K562 (cell line): ENCODE measurements at regions not wholly inside any gene's neighbourhood (a gene's known extent, or its start where the extent isn't known, plus 50 kb on each side); places are given as distances from the start of the nearest gene placed in this dataset.

ENCODE experiments used
- ATF3 ChIP-seq, 2 experiments: fragments of 450-650 bp in 1 of 2; sonication (generic) in 1 of 2; formaldehyde crosslinking in 1 of 2; IDR thresholded peaks in 1 of 2; conservative IDR thresholded peaks in 1 of 2; 2 replicates each; pipeline versions ENCODE4 v1.6.1 to v1.8.1; 2016 to 2023; ENCODE audit warnings: mild to moderate bottlenecking in 2 of 2, moderate library complexity in 2 of 2, inconsistent platforms in 1 of 2, missing genetic modification reagents in 1 of 2
- CTCF ChIP-seq, 3 experiments: IDR thresholded peaks in 2 of 3; conservative IDR thresholded peaks in 1 of 3; 2 replicates each; pipeline ENCODE4 v1.5.1; 2011 to 2012; ENCODE audit warnings: low read length in 3 of 3, mild to moderate bottlenecking in 3 of 3, control low read depth in 2 of 3, improper control_type of control experiment in 1 of 3, inconsistent platforms in 1 of 3, low read depth in 1 of 3, mixed read lengths in 1 of 3, moderate library complexity in 1 of 3; ENCODE audit not compliant: insufficient read depth in 2 of 3
- ELF2 ChIP-seq: fragments of 250-450 bp; sonication (Bioruptor Pico); IDR thresholded peaks from 2 replicates; pipeline ENCODE4 v1.5.0; 2021; ENCODE audit warnings: mild to moderate bottlenecking
- FOXK1 ChIP-seq: sonication (generic); formaldehyde crosslinking; IDR thresholded peaks from 2 replicates; pipeline ENCODE4 v1.8.0; 2022; ENCODE audit warnings: missing genetic modification reagents, mild to moderate bottlenecking, borderline replicate concordance
- GTF2F1 ChIP-seq: IDR thresholded peaks from 2 replicates; pipeline ENCODE4 v1.6.1; 2011; ENCODE audit warnings: low read depth, low read length, improper control_type of control experiment
- HDAC2 ChIP-seq: fragments of 450-650 bp; IDR thresholded peaks from 2 replicates; pipeline ENCODE4 v1.6.1; 2016; ENCODE audit warnings: mild to moderate bottlenecking
- NCOA1 ChIP-seq: fragments of 450-650 bp; IDR thresholded peaks from 2 replicates; pipeline ENCODE4 v1.6.1; 2016; ENCODE audit warnings: low read depth
- NFIC ChIP-seq: fragments of 450-650 bp; IDR thresholded peaks from 2 replicates; pipeline ENCODE4 v1.6.1; 2017; ENCODE audit warnings: mild to moderate bottlenecking, inconsistent platforms
- NFYB ChIP-seq: IDR thresholded peaks from 2 replicates; pipeline ENCODE4 v1.6.1; 2011; ENCODE audit warnings: mild to moderate bottlenecking, moderate library complexity; ENCODE audit not compliant: insufficient read length; ENCODE audit errors: extremely low read depth
- PTBP1 ChIP-seq: fragments of 200-400 bp; formaldehyde crosslinking; IDR thresholded peaks from 2 replicates; pipeline ENCODE4 v1.6.1; 2017; ENCODE audit warnings: low read depth, low read length
- PYGO2 ChIP-seq: fragments of 450-650 bp; IDR thresholded peaks from 2 replicates; pipeline ENCODE4 v1.6.1; 2016; ENCODE audit warnings: mild to moderate bottlenecking, missing genetic modification characterization, moderate library complexity, missing compliant biosample characterization
- TAF9B ChIP-seq: fragments of 450-650 bp; IDR thresholded peaks from 2 replicates; pipeline ENCODE4 v1.6.1; 2018; ENCODE audit warnings: mild to moderate bottlenecking; ENCODE audit not compliant: partially characterized antibody
- TF ChIP-seq, protein P1 (sequence below): fragments of 450-650 bp; IDR thresholded peaks from 2 replicates; pipeline ENCODE4 v1.6.1; 2018; ENCODE audit not compliant: partially characterized antibody

DNA sequence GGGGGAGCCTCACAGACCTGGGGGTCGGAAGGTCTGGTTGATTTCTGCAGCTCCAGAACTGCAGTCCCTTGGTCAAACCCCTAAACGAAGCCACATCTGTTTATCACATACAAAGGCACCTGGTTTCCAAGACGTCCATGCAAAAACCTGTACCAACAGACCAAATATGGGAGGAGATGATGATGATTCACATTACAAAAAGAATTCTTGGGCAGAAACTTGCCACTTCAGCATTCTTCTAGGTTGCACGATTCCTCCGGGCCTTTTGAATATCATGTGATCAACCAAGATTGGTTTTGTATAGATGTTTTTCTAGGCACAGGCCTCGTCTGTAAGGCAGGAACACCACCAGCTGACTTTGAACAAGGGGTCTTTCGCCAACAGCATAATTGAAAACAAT, 466.3 kb downstream of the SOX9 start:
- TF ChIP-seq HDAC2 = no peak
- TF ChIP-seq PYGO2 (tag) = no peak
- TF ChIP-seq NFYB = no peak
- no peak for TF ChIP-seq NCOA1
- no peak for TF ChIP-seq CTCF (IDR thresholded peaks at IDR 0.05 in 2 of 3, conservative IDR thresholded peaks at IDR 0.05 in 1 of 3; ENCODE audit: insufficient read depth in 2 of 3, low read depth in 1 of 3, low read length in 3 of 3)
- TF ChIP-seq FOXK1 (CRISPR knock-in tag) = no peak
- TF ChIP-seq ATF3 (IDR thresholded peaks at IDR 0.05) = no peak
- no peak for TF ChIP-seq ATF3 (CRISPR knock-in tag; conservative IDR thresholded peaks at IDR 0.05)
- TF ChIP-seq, protein P1, sequence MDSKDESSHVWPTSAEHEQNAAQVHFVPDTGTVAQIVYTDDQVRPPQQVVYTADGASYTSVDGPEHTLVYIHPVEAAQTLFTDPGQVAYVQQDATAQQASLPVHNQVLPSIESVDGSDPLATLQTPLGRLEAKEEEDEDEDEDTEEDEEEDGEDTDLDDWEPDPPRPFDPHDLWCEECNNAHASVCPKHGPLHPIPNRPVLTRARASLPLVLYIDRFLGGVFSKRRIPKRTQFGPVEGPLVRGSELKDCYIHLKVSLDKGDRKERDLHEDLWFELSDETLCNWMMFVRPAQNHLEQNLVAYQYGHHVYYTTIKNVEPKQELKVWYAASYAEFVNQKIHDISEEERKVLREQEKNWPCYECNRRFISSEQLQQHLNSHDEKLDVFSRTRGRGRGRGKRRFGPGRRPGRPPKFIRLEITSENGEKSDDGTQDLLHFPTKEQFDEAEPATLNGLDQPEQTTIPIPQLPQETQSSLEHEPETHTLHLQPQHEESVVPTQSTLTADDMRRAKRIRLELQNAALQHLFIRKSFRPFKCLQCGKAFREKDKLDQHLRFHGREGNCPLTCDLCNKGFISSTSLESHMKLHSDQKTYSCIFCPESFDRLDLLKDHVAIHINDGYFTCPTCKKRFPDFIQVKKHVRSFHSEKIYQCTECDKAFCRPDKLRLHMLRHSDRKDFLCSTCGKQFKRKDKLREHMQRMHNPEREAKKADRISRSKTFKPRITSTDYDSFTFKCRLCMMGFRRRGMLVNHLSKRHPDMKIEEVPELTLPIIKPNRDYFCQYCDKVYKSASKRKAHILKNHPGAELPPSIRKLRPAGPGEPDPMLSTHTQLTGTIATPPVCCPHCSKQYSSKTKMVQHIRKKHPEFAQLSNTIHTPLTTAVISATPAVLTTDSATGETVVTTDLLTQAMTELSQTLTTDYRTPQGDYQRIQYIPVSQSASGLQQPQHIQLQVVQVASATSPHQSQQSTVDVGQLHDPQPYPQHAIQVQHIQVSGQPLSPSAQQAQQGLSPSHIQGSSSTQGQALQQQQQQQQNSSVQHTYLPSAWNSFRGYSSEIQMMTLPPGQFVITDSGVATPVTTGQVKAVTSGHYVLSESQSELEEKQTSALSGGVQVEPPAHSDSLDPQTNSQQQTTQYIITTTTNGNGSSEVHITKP = no peak
- TF ChIP-seq NFIC = no peak
- TF ChIP-seq TAF9B = no peak
- no peak for TF ChIP-seq GTF2F1
- no peak for TF ChIP-seq PTBP1
- TF ChIP-seq ELF2 (CRISPR knock-in tag) = no peak
